ENCODE measurements at regions not wholly inside any gene's neighbourhood (a gene's known extent, or its start where the extent isn't known, plus 50 kb on each side); places are given as distances from the start of the nearest gene placed in this dataset.
"Not testable (repeated sequence)": the region's sequence is repeated elsewhere in the genome, so short reads cannot be mapped to it uniquely, and the experiment has no call there.

DNA sequence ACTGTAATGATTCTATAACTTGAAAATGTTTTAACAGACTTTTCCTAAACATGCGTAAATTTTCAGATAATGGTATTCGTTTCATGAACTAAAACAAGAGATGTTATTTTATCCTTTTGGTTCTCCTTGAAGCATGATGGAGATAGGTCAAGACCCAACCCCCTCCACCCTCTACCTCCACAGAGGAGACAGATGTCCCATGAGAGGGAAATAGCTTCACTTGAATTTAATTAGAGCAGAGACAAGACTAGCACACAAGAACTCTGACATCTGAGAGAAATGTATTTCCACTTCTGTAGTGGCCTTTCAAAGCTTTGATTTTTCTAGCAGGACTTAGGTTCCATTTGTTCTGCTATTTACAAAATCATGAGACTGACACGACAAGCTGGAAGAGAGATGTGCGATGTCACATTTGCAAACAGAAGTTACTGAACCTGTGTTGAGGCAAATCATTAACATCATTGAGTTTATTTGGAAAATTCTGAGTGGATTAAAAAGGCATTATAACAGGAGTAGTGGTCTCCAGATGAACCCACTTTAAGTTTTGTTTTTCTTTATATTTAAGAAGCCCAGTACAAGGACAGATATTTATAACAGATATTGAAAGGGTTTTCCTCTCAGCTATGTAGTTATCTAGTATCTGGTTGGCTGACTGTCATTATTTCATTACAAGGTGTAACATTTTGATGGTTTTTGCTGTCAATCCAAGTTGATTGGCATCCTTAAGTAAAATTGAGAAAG lies 276.2 kb downstream of the ASXL3 start:
- no peak for DNase-seq (ENCODE audit: low read depth)

DNA sequence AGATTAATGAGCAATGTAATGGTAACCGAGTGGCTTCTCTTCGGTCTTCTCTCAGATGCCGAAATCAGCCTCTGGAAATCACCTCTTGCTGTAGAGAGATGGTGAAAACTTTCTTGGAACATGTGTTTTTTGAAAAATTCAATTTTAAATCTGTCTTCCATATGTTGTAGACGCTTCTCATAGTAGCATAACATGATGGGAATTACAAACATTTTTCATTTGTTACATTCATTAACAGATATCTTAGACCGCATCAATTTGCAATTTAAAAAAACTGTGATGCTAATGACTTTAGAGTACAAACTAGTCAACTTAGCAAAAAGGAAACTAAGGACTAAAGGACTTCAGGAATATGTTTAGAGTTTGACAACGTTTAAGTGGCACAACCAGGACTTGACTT lies 275.2 kb downstream of the ASXL3 start:
- DNase-seq (ENCODE audit: low read depth) = no peak

DNA sequence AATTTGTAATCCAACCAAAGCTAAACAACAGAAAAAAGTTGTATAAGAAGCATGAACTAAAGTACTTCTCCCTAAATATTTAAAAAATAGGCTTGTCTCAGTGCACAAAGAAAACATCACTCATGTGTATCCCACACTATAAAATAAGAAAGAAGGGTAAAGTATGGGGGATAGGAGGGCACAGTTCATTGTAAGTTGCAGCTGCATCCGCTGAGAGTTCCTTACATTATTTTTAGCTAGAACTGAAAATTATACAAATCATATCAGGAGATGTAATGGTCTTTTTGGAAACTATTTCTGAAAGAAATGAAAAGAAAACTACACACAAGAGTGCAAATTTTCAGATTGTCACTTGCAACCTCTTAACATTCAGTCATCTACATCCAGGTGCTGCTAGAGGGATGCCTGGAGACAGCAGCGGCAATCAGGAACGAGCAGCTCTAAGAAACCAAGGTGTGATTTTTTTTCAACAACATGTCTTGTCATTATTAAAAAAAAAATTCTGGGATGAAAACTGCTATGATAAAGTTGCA lies 273.6 kb downstream of the ASXL3 start:
- no peak for DNase-seq (ENCODE audit: low read depth)

DNA sequence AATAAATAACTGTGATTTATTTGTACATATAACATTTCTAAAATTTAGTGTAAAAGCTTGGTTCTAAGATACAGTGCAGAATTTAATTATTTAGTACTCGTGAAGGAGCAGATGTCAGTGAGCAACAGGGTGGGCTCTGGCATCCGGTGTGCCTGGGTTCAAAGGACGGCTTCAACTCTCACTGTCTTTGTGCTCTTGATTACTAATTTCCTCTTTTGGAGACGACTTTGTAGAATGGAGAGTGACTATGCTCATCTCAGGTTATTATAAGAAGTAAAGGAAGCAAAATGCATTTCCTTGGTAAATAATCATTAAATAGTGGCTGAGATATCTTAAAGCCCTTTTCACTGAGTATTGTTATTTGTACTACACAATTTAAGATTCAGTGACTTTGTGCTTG lies 271.7 kb downstream of the ASXL3 start:
- no peak for DNase-seq (ENCODE audit: low read depth)

DNA sequence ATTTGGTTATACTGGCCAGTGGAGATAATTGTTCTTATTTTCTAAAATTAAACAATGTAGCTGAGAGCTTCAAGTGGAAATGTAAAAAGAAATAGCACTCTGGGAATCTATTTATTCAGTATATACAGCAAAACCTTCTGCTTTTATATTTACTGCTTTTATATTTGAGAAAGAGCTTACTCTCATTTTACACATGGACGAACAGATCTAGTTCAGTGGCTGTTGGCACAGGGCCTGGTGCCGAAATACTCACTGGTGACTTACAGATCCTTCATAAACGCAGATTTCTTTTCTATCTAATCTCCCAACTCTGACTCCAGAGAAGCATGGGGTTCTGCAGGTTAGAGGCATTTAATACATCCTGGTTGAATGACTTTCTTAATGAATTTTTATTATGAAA lies 266.2 kb downstream of the ASXL3 start:
- no peak for DNase-seq (ENCODE audit: low read depth)

DNA sequence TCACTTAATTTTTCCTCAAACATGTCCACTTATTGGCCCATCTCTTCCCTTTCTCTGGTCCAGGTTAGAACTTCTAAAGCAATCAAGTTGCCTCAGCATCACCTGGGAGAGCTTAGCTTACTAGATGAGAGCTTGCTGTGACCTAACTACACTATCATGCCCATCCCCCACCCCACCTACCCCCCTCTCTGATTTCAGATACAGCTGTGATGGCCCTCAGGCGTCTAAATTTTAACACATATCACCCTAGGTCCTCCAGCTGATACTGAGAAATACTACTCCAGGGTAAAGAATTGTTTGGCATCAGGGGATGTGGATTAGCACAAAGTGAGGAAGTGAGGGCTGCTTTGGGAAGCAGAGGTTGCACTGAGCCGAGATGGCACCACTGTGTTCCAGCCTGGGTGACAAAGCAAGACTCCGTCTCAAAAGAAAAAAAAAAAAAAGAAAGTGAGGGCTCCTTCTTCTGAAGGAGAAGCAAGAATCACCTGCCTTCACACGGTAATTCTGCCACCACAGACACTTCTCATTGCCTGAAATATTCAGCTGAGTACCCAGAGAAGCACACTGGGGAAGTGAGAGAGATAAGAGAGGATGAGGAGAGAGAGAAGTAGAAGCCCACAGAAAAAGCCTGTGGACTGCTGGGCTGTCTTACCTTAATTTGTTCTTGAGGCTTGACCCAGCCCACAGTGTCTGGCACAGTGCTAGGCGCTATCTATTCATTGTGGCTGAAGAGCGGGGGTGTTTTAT lies 263.4 kb downstream of the ASXL3 start:
- DNase-seq (ENCODE audit: low read depth) = no peak

DNA sequence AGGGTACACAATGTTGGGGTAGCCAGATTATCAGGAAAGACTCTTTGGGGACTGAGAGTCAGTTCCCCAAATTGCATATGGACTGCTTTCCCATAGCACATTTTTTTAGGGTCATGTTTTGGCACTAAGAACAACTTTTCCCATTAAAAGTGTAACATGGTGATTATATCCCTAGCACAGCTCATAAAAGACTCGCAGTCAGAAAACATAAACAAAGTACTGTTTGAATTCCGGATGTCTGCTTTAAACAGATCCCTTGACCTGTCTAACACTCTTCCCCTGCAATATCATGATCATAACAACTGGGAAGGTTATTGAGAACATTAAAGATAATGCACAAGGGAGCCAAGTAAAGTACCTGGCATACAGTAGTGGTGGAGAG lies 262.2 kb downstream of the ASXL3 start:
- DNase-seq (ENCODE audit: low read depth) = no peak

DNA sequence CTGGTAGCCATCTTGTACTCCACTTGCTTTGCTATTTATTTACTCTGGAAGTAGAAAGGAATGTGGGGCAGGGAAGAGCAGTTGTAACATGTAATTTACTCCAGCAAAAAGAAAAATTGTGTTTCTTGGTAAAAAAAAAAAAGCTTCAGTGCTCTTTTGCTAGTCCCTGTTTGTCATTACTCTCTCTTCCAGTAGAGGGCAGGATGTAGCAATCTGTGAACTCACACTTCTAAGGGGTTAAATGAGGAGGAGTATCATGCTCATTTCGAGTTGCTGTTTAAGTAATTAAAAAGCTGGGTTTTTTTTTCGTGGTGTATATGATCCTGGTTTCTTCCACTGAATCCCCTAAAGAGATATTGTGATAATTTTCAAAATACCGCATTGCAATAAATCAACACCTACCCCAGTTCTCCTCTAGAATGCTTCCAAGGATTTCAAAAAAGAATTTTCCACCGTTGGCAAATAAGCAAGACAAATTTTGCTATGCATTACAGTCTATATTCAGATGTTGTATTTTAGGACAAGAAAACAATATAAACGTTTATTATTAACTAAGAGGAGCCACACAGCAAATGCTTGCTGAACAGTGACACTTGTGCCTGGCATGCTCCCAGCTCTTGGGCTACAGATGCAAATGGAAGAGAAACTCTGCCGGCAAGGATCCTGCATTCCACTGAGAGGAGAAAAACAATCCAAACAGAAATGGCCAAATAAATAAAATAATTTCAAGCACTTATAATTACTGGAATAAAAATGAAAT lies 261.6 kb downstream of the ASXL3 start:
- peak; percentile 1 for DNase-seq (ENCODE audit: low read depth)

DNA sequence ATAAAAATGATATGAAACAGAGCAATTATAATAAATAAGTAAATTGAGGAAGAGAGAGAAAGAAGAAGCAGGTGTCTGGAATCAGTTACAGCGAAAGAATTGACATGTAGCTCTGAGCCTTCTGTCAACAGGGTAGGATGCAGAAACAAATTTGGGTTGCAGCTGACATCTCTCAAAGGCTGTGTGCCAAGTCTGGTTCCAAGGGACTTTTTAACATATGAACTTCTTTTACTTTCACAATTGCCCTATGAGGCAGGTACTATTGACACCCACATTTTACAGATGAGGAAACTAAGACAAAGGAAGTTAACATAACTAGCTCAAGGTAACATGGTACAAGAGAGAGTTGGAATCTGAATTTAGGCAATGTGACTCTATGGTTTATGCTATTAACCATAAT lies 260.0 kb downstream of the ASXL3 start:
- no peak for DNase-seq (ENCODE audit: low read depth)

DNA sequence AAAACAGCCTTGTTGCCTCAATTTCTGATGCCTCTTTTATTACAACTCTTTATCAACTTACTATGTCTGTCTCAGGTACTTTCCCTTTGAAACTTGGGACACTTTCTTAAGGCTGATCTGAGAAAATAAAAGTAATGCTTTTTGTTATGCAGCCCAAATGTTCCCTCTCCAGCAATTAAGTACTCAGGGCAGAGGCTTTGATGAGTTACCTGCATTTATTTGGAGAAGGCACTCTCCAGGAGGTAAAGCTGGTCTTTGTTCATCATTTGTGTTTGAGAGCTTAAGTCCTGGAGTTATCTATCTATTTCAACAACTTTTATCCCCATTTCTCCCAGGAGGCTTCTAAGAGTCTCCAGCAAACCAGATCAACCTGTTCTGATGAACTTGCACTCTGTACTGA lies 259.2 kb downstream of the ASXL3 start:
- DNase-seq (ENCODE audit: low read depth) = no peak

DNA sequence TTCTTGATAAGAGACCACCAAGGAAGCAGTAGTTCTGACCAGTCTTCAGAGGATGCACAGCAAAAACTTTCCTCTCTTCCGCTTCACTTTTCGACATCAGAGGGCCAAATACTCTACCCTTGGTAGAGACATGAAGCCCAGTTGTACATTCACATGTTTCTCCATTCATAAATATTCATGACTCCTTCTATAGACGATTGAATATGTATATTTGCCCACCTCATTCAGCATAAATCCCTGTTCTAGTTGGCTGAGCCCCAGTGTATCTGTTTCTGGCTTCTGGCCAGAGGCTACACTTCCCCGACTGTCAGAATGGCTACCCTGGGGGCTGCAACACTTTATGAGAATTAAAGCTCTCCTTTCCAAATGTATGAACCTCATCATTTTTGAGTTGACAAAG lies 258.5 kb downstream of the ASXL3 start:
- no peak for DNase-seq (ENCODE audit: low read depth)

DNA sequence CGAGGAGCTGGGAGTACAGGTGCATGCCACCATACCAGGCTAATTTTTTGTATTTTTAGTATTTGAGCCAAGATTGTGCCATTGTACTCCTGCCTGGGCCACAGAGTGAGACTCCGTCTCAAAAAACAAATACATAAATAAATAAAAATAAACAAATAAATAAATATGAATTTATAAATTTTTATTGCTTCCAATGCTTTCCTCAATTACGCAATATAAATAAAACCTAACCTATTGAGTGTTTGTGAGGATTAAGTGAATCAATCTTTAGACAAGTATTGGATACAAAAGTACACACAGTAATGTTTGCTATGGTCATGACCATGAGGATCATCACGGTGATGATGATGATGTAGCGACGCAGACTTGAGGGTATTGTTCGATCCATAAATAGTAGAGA lies 257.4 kb downstream of the ASXL3 start:
- DNase-seq (ENCODE audit: low read depth) = no peak

DNA sequence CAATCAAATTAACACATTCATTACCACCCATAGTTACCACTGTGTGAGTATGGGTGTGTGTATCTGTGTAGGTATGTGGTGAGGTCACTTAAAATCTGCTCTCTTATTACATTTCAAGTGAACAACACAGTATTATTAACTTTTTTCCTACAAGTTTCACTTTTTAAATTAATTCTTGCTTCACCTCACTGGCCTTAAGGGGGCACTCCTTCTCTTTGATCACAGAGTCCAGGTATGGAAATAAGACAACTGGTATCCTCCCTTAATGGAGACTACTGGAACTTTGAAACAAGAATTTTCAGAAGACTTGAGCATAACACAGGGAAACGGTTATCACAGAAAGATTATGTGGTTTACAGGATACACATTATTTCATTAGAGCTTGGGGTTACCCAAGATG lies 255.8 kb downstream of the ASXL3 start:
- DNase-seq (ENCODE audit: low read depth) = no peak

DNA sequence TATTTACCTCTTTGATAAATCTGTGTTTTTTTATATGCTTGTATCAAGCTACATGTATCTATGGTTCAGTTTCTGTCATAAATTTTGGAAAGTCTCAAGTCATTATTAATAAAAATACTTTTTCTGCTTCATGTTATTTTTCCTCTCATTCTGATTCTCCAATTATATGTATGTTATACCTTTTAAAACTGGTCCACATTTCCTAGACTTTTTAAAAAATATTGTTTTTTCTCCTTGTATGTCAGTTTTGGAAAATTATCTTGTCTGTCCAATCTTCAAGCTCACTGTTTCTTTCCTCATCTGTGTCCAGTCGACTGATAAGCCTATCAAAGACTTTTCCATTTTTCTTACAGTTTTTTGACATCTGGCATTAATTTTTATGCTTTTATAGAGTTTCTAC lies 253.4 kb downstream of the ASXL3 start:
- no peak for DNase-seq (ENCODE audit: low read depth)

DNA sequence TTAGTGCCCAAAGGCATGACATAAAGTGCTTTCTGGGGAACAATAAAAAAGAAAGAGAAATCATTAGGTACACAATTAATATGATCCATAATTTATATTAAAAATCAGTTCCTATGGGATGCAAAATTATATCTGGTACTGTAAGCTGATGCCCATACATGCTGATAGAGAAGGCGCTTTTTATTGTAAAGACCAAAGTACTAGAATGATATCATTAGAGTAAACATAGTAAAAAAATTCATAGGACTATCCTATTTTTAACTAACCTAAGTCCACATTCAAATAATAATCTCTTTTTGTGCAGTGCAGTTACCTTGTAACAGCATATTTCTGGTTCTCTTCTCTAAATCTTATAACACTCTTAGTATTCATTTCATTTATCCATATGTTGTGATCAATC lies 252.2 kb downstream of the ASXL3 start:
- no peak for DNase-seq (ENCODE audit: low read depth)

DNA sequence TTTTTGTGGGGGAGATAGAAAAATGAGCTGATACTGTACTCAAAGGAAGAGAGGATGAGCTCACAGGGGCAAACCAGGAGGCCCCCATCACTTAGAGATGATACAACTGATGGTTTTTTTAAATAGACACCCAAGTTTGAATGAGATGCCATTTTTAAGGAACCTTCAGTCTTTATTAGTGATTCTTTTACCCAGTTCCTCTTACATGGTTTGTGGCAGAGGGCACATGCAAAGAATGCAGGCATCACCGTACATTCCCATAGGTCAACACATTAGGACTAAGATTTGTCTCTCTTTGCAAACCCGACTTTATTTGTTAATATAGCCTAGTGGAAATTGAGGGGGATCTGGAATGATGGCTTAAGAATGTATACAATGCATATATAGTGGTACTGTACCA lies 250.9 kb downstream of the ASXL3 start:
- no peak for DNase-seq (ENCODE audit: low read depth)

DNA sequence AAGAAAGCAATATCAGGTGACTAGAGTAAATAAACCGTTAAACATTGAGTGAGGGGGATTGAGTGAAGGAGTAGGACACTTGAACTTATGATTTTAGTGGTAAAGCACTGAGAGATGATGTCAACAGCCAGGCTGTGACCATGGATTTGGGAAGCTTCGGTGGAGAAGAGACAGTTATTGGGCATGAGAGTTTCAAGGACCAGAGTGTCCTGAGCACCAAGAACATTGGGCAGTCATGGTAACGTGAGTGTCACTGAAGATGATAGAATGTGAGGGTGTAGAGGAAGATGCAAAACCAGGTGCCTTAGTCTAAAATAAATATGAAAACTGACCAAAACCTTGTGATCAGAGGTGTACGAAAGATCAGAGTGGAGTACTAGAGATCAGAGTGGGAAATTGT lies 248.1 kb downstream of the ASXL3 start:
- DNase-seq (ENCODE audit: low read depth) = no peak

DNA sequence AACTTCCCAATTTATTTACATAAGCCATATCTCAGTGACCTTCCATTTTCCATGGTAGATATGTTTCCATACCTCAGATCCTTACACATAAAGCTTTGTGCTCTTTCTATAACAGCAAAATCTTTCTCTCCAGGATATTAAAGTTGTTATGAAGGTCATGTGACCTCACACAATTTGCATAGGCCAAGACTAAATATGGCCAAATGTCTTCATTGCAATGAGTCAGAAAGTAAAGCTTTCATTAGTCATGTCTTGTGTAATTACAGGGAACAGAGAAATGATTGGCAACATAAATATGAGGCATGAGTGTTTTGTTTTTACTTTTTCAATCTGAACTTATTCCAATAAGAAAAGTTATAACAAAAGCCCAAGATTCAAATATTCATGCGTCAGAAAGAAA lies 243.5 kb downstream of the ASXL3 start:
- no peak for DNase-seq (ENCODE audit: low read depth)

DNA sequence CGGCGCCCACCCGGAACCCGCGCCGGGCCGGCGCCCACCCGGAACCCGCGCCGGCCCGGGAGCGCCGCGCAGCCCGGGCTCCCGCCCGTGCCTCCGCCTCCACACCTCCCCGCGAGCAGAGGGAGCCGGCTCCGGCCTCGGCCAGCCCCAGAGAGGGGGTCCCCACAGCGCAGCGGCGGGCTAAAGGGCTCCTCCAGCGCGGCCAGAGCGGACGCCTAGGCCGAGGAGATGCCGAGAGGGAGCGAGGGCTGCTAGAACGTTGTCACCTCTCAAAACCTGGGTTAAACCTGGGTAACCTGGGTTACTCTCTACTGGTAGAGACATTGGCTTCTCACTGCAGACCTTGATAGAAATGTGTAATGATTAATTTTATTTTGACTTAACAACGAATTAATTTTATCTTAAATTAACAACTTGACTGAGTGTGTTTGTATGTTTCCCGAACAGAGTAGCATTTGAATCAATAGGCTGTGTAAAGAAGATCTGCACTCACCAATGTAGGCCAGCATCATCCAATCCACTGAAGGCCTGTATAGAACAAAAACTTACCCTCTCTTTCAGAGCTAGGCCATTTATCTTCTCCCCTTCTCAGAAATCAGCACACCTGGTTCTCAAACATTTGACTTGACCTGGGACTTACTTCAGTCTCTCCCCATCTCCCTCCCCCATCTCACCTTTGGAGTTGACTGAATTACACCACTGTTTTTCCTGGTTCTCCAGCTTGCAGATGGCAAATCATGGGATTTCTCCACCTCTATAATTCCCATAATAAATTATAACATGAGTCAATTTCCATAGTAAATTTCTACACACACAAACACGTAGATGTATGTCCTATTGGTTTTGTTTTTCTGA lies 242.7 kb downstream of the ASXL3 start:
- no peak for DNase-seq (ENCODE audit: low read depth)

DNA sequence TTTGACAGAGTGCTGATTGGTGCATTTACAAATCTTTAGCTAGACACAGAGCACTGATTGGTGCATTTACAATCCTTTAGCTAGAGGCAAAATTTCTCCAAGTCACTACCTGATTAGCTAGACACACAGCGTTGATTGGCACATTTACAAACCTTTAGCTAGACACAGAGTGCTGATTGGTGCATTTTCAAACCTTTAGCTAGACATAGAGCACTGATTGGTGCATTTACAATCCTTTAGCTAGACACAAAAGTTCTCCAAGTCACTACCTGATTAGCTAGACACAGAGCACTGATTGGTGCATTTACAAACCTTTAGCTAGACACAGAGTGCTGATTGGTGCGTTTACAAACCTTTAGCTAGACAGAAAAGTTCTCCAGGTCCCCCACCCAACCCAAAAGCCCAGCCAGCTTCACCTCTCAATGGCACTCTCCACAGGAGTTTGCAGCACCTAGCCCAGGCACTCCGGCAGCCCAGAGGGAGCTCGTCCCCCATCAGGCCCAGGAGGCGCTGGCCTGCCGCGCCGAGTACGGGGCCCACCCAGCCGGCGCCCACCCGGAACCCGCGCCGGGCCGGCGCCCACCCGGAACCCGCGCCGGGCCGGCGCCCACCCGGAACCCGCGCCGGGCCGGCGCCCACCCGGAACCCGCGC lies 241.8 kb downstream of the ASXL3 start:
- DNase-seq (ENCODE audit: low read depth) = not testable (repeated sequence)

DNA sequence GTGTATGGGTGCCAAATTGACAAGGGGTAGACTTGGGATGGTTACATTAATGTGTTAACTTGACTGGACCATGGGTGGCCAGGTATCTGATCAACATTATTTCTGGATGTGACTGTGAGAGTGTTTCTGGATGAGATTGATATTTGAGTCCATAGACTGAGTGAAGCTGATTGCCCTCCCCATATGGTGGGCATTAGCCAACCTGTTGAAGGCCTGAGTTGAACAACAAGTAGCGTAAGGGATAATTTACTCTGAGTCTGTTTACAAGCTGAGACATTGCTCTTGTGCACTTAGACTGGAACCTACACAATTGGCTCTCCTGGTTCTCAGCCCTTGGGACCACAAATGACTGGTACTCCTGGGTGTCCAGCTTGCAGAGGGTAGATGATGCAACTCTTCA lies 240.1 kb downstream of the ASXL3 start:
- DNase-seq (ENCODE audit: low read depth) = no peak
